HG02870 (cell line): ENCODE measurements at regions not wholly inside any gene's neighbourhood (a gene's known extent, or its start where the extent isn't known, plus 50 kb on each side); places are given as distances from the start of the nearest gene placed in this dataset.

Source experiments
- ATAC-seq: cut with Tn5 transposase; IDR thresholded peaks from one replicate; pipeline ENCODE4 v1.9.1; 2021; ENCODE audit warnings: mild to moderate bottlenecking, moderate library complexity; ENCODE audit not compliant: unreplicated experiment

DNA sequence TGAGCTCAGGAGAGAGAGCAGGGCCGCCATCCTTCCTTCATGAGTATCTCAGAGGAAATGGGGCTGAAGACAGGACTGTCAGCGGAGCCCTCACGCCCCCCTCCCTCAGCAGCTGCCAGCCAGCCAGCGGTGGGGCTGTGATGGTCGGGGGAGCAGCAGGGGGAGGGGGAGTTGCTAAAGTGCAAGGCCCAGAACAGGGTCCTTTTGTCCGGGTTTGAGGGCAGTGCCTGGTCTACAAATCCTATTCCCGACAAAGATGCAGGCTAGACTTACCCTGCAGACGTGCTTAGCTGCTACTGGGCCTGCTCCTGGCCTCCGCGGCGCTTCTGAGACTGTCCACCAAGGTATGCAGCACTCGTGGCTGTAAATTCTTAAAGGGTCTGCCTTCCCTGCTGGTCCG, 593.4 kb upstream of the CDH4 start:
- ATAC-seq: no peak

- ATAC-seq: no peak
These were observed 592.8 kb upstream of the CDH4 start for GRCh38 chr20:60659240-60659639.

DNA sequence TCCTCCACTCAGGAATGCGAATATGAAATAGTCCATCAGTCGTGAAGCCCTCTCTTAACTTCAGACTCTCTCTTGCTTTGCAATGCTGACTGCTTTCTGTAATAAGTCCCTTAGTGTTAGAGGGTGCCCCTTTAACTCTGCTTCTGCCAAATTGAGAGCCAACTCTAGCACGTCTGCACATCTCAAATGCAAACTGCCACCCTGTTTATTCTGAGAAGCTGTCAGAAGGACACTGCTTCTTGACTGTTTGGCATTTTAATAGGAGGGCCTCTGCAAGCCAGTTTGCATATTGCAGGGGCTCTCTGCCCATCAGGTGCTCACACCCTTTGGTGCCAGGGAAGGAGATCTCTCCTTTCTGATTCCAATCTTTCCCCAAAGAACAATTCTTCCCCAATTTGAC, 589.8 kb upstream of the CDH4 start:
- no peak for ATAC-seq

- no peak for ATAC-seq
These were observed 588.0 kb upstream of the CDH4 start for GRCh38 chr20:60664106-60664505.

- no peak for ATAC-seq
These were observed 584.4 kb upstream of the CDH4 start for GRCh38 chr20:60667641-60668040.

DNA sequence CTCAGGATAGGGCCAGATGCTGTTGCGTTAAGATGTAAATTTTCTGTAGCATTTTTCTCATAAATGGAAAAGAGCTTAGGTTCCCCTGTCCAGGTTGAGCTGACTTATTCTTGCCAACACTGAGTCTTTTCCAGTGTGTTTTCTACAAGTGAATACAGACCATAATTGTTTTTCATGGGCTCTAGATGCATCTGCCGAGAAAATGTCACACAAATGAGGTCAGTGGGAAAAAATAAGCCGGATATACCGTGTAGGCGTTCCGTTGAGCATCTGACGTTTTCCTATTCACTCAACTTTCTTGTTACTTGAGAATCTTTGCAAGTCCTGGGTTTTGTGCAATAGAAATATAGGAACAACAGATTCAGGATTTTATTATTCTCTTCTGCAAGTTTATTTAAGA, 582.9 kb upstream of the CDH4 start:
- ATAC-seq: no peak

- no peak for ATAC-seq
These were observed 576.0 kb upstream of the CDH4 start for GRCh38 chr20:60676011-60676410.

DNA sequence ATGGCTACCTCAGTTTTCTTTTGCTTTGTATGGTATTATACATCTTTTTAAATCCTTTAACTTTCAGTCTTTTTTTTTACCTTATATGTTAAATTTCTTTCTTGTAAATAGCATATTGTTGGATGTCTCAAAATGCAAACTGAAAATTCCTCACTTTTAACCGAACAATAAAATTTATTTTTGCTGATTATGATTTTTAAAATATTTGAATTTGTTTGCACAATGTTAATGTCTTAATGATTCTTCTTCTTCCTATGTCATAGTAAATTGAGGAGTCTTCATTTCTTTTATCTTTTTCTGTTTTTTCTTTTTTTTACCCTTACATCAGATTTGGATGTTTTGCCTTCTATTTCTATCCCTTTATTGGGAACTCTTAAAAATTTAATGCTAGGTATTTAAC, 574.2 kb upstream of the CDH4 start:
- no peak for ATAC-seq

- no peak for ATAC-seq
These were observed 571.5 kb upstream of the CDH4 start for GRCh38 chr20:60680554-60680953.

DNA sequence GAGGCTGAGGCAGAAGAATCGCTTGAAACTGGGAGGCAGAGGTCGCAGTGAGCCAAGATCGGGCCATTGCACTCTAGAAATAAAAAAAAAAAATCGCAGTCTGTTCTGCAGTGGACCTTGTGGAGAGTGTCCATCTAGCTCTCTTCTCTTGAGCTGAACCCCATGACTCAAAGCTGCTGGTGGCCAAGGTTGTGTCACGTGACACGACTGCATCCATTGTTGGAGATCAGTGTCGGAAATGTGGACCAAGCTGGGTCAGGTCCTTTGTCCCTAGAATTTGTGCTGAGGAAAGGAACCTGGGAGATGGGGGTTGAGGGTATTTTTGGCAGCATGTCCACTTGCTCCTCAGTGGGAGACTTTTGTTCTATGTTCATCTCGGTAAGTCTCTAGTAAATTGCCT, 564.8 kb upstream of the CDH4 start:
- no peak for ATAC-seq

- no peak for ATAC-seq
These were observed 561.3 kb upstream of the CDH4 start for GRCh38 chr20:60690771-60691170.

GRCh38 chr20:60691966-60692615, 560.0 kb upstream of the CDH4 start:
- ATAC-seq: no peak

DNA sequence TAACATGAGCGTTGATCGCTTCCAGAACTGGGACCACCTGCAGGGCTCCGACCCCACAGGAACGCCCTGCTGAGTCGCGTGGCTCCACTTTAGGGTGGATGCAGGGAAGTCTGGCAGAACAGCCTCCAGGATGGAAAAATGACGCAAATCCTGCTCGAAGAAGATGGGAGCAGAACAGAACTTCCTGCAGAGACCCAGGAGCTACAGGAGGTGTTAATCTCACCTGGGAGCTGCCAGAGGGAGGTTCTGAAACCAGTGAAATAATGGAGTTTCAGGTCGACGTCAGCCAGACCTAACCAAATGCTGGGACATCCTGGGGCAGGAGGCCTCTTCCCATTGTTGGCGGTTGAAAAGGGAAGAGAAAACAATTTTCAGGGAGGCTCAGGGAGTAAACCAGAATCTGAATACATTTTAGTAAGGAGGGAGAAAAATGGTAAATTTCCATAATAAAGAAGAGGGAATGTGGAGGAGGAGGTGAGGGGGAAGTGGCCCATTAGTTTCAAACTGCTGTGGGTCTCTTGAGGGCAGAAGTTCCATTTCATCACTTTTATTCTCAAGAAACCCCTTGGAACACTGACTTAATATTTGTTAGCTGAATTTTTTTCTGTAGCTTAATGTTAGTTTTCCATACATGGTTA, 558.4 kb upstream of the CDH4 start:
- no peak for ATAC-seq

GRCh38 chr20:60694763-60695162, 557.3 kb upstream of the CDH4 start:
- no peak for ATAC-seq

- no peak for ATAC-seq
These were observed 556.6 kb upstream of the CDH4 start for GRCh38 chr20:60695226-60696000.

DNA sequence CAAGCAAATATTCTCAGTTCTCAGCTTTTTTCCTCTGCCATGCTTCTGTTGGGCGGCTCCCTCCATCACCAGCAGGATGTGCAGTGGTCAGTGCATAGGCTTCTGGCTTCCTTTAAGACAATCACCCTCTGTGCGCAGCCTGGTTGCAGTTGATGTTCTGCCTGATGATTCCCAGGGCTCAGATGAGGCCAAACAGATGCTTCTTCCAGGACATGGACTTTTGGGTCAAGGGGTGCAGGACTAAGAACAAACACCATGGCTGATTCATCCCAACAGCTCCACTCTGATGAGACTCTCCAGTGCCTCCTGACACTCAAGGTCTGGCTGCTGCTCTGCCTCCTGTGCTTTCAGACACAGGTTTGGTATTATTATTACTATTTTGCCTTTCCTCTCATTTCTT, 554.8 kb upstream of the CDH4 start:
- ATAC-seq: no peak

- no peak for ATAC-seq
These were observed 551.3 kb upstream of the CDH4 start for GRCh38 chr20:60700728-60701127.

GRCh38 chr20:60704147-60704546, 547.9 kb upstream of the CDH4 start:
- no peak for ATAC-seq

DNA sequence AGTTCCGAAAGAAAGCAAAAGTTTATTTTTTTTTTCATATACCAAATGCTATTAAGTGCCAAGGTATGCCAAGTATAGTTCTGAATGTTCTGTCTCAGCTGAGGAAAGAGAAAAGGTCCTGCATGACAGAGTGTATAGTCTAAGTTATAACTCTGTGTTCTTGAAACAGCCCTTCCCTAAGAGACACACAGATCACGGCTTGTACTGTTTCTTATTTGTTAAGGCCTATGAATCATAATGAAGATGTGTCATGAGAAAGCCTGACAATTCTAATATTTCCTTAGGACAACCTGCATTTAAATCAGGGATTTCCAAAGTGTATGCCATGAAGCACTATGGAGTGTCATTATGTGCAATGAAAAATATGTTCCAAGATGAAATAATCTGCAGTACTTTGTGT, 538.7 kb upstream of the CDH4 start:
- no peak for ATAC-seq

- no peak for ATAC-seq
These were observed 536.9 kb upstream of the CDH4 start for GRCh38 chr20:60715172-60715571.

- no peak for ATAC-seq
These were observed 533.1 kb upstream of the CDH4 start for GRCh38 chr20:60718743-60719480.
